NCI-H526 treated with DMSO at 0.1 percent for 48 hours (cell line): ENCODE measurements at regions not wholly inside any gene's neighbourhood (a gene's known extent, or its start where the extent isn't known, plus 50 kb on each side); places are given as distances from the start of the nearest gene placed in this dataset.

Experiments
- DNase-seq: peaks from one replicate; lab custom pipeline; 2025; lab: John Stamatoyannopoulos, UW

DNA sequence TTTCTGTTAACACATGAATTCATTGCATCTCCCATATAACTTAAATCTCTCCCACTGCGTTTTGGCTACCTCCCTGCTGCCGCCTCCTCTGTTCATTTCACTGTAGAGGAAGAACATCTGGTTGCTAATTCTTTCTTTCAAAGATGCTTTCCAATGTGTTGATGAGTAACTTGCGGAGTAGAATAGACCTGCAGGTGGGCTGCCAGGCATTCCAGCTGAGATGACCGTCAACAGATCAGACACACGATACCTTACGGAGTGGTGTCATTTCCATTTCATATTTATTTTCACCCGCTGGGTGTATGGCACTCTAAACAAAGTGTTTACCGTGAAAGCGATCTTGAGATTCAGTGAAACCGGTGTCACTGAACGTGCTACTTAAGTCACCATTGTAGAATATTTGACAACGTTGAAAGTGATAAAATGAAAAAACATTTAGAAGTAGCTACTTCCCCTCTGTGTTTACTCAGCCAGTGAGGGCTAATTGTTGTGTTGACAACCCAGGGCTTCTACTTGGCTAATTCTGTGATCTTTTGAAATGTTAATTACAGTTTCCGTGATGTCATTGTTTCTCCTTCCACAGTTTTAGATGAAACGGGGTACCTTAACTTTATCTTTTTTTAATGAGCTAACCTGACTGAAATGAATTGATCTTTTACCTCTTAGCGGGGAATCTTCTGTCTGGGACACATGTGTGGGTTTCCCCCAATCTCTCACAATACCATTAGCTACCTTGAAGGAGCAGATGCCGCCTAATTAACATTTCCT lies 228.5 kb upstream of the ARGLU1 start:
- DNase-seq, result no peak

DNA sequence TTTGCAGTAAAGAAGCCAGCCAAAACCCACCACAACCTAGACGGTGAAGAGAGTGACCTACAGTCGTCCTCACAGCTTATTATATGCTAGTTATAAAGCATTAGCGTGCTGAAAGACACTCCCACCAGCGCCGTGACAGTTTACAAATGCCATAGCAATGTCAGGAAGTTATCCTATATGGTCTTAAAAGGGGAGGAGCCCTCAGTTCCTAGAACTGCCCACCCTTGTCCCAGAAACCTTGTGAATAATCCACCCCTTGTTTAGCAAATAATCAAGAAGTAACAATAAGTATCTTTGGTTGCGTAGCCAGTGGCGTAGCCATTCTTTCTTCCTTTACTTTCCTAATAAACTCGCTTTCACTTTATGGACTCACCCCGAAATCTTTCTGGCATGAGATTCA lies 227.9 kb upstream of the ARGLU1 start:
- DNase-seq, result no peak

DNA sequence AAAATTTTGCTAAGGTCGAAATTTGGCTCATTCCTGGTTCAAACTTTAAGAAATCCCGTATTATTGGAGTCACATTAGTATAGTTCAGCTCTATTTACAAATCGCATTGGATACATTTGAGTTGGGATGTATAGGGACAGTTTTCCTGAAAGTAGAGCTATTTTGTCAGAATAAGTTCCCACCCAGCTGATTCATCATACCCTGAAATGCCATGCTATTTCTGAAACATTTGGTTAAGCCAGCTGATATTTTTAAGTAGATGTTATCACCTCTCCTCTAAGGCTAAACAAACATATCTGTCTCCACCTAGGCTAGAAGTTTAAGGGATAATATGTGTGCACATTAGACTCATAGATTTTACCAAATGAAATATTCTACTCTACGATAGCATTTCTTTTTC lies 226.2 kb upstream of the ARGLU1 start:
- no peak for DNase-seq

DNA sequence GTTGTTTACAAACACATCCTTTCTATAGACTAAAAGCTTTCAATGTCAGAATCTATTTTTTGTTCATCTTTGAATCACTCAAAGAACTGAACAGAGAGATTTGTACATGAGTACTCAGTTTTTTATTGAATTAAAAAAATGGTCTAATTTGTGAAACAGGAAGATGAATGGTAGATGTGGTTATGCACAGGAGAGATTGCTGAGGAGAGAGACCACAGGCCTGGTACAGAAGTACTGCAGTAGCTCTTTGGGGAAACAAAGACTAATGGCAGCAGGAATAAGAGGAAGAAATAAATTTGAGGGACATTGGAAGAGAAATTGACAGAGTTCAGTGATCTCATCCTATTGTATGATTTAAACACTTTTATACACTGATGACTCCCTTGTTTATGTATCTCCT lies 222.0 kb upstream of the ARGLU1 start:
- DNase-seq, result no peak

DNA sequence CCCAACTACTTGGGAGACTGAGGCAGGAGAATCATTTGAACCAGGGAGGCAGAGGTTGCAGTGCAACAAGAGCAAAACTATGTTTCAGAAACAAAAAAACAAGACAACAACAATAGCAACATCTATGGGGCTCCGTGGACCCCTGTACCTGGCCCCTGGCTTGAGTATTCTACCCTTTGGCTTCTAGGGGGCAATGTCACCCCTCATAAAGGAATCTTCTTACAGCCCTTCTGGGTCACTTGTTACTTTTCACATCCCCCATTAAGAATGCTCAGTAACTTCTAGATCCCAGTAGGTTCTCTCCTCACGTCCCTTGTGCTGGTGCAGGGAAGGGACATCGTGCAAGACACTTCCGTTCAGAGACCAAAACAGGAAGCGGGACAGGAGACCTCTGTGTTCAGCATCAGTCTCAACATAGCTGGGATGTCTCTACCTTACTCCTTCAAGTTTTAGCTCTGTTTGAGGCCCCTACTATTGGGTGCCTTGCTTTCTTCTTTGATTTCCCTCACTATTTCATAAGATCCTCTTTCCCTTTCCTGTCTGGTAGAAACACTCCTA lies 218.1 kb upstream of the ARGLU1 start:
- no peak for DNase-seq

DNA sequence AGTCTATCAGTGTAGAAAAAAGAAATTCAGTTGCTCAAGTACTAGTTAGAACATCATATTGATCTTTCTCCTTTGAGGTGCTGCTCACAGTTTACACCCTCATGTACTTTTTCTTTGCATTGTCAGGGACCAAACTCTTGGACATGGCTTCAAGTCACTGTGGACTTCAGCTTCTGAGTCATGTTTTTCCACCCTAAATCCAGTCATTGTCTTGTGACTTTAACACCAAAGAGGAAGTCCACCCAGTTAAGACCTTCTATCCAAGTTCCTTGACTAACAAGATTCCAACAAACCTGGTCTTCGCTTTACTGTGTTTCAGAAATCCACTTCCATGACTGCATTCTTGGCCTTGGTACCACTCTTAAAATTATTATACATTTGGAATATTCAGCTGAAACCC lies 206.7 kb upstream of the ARGLU1 start:
- no peak for DNase-seq

DNA sequence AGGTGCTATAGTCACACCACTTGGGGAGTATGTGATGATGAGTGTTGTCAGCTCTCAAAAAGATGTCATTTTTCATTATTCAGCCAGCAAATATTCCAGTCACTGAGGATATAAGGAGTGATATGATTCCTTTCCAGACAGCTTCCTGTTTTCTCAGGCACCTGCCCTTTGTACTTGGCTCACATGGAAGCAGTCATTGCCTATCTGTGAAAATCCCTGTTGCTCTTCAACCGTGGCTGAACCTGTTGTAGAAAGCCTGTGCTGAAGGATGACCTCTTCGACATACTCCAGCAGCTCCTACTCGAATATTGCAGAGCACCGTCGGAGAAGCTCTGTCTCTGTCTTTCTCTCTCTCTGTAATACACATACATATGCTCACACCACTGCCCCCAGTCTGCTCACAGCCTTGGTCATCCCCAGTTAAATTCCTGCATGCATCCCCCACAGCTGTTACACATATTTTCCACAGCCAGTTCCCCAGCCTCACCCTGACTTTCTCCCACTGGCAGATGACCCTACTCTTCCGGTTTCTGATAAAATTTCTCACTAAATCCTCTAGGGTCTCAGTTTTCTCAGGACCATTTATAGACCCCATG lies 204.2 kb upstream of the ARGLU1 start:
- DNase-seq, result no peak

DNA sequence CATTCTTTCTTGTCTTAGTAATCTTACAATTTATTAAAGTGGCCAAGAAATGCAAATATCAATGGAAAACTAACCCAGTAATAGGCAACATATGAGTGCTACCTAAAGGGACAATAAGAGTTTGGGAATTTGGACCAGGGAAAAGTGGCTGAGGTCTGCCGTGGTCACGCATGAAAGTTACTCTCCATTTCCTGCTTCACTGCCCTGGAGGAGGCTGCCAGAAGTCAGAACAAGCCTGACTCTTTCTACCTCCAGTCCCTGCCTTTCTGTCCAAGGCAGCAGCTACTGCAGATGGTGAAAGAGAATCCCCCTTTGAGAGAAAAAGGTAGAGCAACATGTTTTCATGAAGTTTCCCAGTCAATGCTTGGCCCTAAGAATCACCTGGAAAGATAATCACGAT lies 201.1 kb upstream of the ARGLU1 start:
- no peak for DNase-seq

DNA sequence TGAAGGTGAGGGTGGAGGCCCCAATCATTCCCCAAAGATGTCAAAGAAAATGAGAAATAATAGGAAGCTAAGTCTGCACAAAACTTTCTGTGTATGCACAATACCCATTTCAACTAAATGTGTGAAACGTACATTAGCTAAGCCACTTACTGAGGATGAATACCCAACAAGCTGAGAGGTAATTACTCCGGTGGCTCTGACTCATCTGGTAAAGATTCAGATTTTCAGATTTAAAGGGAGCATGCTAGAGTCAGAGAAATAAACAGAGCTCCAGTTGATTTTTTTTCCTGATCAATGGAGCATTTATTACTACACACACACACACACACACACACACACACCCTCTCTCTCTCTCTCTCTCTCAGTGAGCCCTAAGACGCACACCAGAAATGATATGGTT lies 194.8 kb upstream of the ARGLU1 start:
- no peak for DNase-seq

DNA sequence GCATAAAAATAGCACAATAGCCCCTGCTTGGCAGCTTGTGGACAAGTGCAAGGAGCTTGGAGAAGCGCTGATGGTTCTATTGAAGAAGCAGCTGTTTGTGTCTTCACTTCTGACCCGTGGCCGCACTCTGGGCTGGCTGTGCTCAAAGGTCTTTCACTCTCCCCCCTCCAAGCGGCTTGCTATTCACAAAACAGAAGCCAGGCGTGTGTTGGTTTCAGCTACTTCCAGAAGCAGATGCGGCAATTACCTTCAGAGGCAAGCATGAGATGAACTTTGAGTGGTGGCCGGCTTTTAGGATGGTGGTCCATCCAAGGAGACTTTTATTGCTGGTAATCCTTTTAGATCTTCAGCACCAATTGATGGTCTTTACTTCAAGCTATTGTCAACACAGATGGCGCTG lies 188.5 kb upstream of the ARGLU1 start:
- DNase-seq, result no peak

DNA sequence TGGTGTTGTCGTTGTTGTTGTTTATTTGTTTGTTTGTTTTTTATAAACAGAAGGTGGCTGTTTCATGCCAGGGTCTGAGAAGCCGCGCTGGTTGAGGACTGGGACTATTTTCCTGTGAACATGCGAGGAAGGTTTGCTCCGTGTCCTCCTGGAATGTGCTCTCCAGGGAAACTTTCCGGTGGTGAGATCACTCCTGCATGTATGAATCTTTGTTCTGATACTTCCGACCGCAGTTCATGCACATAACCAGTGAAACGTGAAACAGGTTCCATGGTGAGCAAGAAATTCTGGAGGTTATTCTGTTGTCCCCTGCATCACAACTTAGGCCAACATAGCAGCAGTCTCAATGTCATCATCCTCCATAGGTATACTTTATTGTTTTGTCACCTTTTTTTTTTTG lies 187.6 kb upstream of the ARGLU1 start:
- DNase-seq, result no peak

DNA sequence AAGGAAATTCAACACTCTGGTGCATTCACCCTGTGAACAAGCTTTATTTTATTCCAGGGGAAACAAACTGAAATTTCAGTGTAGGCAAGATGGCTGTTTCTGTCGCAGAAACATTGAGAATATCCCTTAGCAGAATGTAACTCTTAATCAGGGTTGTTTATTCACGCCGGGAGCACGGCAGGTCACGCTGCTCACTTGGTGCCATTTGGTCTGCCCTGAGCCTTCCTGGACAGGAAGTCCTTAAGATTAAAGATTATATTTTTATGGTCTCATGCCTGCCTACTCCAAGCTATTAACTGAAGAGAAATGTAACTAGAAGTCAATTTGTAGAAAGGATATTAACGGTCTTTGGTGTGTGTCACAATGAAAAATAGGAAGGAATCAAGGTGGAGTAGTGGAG lies 185.3 kb upstream of the ARGLU1 start:
- DNase-seq, result no peak

DNA sequence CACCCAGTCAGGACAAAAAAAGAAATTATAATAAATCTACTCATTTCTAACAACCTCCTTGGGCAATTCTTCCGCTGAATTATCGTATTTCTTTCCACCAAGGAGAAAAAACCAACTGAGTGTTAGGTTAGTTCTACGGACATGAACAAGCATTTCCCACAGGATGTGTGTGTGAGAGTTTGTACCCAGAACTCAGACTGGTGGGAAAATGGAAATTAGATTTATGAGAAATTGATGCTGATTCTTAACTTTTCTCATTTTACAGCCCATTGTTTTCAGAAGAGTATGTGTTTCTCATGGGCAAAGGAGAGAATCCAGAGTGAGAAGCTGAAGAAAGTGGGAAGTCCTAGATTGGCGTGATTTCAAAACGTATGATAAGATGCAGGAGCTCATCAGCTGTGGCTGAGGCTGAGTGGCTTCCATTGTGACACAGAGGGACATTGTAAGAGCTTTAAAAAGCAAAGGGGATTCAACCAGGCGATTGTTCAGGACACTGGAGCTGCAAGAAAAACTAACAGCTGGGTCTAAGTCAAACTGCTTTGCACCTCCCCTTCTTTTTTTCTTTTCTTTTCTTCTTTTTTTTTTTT lies 184.7 kb upstream of the ARGLU1 start:
- DNase-seq, result no peak

DNA sequence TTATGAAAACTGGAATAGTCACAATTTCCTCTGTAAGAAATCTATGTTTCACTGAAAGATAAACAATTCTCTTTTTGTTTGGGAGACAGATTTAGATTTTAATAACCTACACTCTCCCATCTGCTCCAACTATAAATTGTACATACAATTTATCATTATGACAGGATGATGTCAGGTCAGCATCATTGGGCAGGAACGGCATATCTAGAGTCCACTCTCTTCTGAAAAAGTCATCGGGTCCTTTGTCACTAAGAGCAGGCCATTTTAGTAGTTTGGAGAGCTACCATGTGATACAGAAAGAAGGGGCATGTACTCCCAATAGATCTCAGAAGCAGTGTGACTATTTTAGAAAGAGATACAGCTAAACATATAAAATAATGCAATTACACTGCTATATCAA lies 180.8 kb upstream of the ARGLU1 start:
- DNase-seq, result no peak

DNA sequence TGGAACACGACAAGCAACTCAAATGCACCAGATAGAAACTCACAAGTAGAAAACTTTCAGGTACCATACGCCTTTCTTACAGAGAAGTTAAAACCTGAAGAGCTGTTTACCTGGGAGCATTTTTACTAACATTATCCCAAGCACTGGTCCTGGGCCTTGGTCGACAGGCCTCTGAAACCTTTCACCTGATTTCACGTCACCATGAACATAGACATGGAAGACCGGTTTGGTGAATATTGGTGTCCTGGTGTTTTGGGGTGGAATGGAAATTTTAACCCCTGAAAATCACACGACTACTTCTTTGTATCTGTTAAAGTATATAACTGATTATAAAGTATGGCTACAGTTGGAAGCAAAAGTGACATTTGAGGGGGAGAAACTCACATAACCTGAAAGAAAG lies 176.6 kb upstream of the ARGLU1 start:
- no peak for DNase-seq

DNA sequence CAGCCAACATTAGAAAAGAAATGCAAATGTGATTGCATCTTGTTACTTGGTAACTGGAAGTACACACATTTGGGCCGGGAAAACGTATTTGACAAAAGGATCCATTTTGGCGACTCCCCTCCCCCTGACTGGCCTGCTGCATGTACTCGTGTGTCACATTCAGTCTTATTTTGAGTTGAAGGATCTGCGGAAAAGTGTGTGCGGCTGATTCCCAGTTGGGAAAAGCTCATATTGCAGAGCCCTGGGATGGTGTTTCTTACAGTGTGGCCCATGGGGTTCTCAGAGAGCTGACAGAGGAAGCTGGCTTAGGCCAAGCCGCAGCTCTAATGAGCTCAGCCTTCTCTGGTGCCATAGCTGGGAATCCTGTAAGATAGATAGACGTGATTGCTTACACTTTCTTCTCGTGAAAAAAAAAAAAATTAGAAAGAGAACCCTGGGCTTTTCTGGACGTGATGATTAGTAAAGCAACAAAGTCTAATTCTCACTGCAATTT lies 170.3 kb upstream of the ARGLU1 start:
- no peak for DNase-seq

DNA sequence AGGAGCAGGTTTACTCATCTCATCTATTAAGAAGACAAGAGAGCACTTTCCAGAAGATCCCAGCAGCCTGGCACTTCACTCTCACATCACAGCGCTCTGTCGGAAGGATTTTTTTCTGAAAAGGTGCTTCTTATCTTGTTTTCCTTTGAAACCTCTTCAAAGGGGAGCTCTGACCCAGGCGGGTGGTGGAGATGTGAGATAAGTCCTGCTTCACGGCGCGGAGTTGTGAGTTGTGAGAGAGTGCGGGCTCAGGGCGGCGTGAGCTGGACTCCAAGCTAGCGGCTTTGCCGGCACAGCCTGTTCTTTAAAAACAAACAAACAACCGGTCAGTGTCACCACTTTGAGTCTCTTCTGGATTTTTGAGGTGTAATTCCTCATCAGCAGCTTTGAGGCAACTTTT lies 169.0 kb upstream of the ARGLU1 start:
- DNase-seq, result no peak

DNA sequence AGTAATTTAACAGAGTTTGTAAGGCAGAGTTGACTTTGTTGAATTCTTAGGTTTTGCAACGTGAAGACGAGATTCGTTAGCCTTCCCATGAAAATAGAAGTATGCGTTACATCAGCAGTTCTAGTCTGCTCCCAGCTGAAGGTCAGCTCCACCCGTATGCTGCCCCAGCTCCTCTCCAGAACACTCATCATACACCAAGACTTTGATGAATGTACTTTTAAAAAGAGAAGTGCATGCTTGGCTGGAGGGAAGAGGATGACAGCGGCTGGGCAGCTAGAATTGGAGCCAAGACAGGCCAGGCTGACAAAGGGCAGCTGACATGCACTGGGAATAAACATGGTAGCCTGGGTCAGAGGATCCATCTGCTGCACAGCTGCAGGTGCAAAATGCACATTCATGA lies 166.3 kb upstream of the ARGLU1 start:
- DNase-seq, result no peak

DNA sequence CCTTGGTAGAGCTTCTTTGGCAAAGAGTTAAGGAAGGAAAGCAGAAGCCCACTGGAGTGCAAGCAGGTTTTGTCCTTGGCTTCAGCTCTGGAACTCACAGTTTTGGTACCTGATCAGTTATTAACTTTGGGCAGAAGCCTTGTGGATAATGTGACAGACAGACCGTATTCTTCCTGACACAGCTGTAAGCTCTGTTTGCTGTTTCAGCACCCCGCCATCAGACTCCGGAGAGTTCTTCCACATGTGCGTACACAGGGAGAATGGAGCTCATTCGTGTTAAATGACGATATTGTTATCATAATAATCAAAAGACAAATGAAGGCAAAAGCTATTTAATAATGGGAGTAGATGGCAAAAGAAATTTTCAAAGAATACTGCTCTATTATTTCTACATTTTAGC lies 155.1 kb upstream of the ARGLU1 start:
- DNase-seq, result no peak

DNA sequence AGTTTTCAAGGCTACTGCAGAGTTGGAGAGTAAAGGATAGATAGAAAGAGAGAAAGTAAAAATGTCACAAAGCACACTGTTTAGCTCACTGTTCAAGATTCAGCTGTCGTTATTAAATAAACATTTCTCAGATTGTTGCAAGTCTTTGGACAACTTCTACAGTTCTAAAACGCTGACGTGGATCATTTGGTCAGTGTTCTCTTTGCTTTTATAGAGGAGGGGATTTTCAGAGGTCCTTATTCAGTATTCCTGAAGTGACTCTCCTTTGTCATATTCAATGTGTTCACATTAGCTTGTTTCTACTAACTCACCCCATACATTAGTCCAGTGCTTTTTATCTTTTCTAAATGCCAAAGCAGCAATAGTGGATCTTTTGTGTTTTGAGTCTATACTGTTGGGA lies 154.7 kb upstream of the ARGLU1 start:
- DNase-seq, result no peak

DNA sequence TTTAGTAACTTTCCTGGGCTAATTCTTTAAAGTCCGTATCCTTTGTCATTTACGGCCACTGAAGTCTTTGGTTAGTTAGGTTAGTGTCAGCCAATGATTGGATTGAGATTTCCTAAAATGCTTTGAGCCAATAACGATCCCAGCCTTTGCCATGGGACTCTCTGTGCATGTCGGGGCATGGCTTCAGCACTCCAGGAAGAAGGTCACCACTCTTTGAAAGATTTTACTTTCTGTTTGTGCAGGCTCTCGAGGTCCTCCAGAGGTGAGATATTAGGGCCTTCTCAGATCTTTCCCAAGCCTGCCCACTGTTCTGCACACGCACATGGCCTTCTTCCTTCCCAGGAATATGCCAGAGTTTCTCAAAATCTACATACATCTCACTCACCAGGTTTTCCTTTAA lies 153.7 kb upstream of the ARGLU1 start:
- no peak for DNase-seq

DNA sequence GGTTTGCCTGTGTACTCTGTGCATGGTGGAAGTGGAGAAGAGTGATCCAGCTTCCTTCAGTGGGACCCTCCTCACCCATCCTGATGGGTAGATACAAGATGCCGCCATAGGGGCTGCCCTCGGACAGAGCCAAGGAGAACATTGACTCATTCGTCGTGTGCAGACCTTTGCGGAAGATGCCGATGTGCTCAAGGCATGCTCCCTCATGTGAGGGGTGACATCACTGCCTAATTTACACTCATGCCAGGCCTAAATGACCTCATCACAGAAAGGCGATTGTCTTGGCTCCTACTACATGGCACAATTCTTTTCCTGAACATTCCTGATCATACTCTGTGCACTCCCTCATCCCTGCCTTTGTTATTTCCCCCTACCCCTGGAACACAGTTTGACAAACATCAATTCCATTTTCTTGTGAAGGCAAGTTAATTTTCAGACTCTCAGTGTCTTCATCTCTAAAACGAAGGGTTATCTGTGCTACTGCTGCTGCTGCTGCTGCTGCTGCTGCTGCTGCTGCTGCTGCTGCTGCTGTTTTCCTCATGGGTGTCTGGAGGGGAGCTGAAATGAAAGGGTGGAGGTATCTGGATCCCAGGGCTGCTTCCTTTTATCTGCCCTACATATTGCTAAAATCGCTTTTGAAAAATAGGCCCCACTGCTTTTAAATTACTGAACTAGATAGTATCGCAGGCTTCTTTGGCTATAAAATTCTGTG lies 146.5 kb upstream of the ARGLU1 start:
- no peak for DNase-seq

DNA sequence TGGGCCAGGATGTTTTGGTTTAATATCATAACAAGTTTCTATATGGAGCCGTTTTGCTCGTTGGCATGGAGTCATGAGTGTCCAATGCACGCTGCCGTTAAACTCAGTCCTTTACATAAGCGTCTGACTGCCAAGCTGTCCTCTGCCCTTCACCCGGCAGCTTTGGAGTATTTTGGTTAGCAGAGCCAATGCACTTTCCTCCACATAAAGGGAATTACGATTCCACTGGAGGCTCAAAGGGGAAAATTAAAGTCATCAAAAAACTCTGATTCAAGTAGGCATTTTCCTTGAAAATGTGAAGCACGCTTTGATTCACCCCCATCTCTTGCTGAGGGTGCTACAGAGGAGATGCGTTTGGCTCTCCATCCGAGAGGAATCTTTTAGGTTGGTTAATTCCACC lies 144.4 kb upstream of the ARGLU1 start:
- DNase-seq, result no peak
